Right lobe of liver (tissue), 4 donors: ENCODE measurements at regions not wholly inside any gene's neighbourhood (a gene's known extent, or its start where the extent isn't known, plus 50 kb on each side); places are given as distances from the start of the nearest gene placed in this dataset.

Experiments used
- POLR2A ChIP-seq: fragments of 450-650 bp; IDR thresholded peaks from one replicate; pipeline ENCODE4 v1.6.1; 2017; ENCODE audit warnings: antibody characterized with exemption, mild to moderate bottlenecking
- TF ChIP-seq, protein P1 (sequence below), 4 donors: fragments of 200-600 bp in 3 of 4; fragments of 450-650 bp in 1 of 4; IDR thresholded peaks; one replicate each; pipeline versions ENCODE4 v1.5.1 to v1.8.0; 2016 to 2022; ENCODE audit warnings: antibody characterized with exemption in 4 of 4, mild to moderate bottlenecking in 2 of 4
- donor health status: DM: no; HTN: no; CAD: no.
- donor health status: DM: no; HTN: no; CAD: no.
- donor health status: DM: no; HTN: yes; CAD: no.

- TF ChIP-seq, protein P1, sequence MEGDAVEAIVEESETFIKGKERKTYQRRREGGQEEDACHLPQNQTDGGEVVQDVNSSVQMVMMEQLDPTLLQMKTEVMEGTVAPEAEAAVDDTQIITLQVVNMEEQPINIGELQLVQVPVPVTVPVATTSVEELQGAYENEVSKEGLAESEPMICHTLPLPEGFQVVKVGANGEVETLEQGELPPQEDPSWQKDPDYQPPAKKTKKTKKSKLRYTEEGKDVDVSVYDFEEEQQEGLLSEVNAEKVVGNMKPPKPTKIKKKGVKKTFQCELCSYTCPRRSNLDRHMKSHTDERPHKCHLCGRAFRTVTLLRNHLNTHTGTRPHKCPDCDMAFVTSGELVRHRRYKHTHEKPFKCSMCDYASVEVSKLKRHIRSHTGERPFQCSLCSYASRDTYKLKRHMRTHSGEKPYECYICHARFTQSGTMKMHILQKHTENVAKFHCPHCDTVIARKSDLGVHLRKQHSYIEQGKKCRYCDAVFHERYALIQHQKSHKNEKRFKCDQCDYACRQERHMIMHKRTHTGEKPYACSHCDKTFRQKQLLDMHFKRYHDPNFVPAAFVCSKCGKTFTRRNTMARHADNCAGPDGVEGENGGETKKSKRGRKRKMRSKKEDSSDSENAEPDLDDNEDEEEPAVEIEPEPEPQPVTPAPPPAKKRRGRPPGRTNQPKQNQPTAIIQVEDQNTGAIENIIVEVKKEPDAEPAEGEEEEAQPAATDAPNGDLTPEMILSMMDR (IDR thresholded peaks at IDR 0.05): no peak
- no peak for TF ChIP-seq POLR2A
Observed at GRCh38 chr10:131731780-131732630, 168.8 kb upstream of the PPP2R2D start.
